ENCODE measurements at regions not wholly inside any gene's neighbourhood (a gene's known extent, or its start where the extent isn't known, plus 50 kb on each side); places are given as distances from the start of the nearest gene placed in this dataset.

GRCh38 chr1:29525941-29526340 is 289.6 kb downstream of the PTPRU start:
- TF ChIP-seq POLR2A (IDR thresholded peaks at IDR 0.05) = no peak
- TF ChIP-seq CTCF (IDR thresholded peaks at IDR 0.05) = no peak
- TF ChIP-seq EP300 (IDR thresholded peaks at IDR 0.05) = no peak
- TF ChIP-seq POLR2AphosphoS5 (IDR thresholded peaks at IDR 0.05) = no peak
